Panc1 (cell line): ENCODE measurements at regions not wholly inside any gene's neighbourhood (a gene's known extent, or its start where the extent isn't known, plus 50 kb on each side); places are given as distances from the start of the nearest gene placed in this dataset.

Experiments used
- ATAC-seq: fragments of 200-7000 bp; cut with Tn5 transposase; 2 replicates; pipeline ENCODE4 v1.9.1; 2020; ENCODE audit warnings: mild to moderate bottlenecking, moderate library complexity
- BruUV-seq: library from RNA; stranded (reverse); fragments of 400-500 nt; replicated peaks from 2 replicates; lab custom pipeline; 2021; lab: Mats Ljungman, UMichigan
- CTCF ChIA-PET: fragments of 300-600 bp; sonication (Branson Sonifier 250); formaldehyde crosslinking; loops from one replicate; lab custom pipeline; 2022; ENCODE audit warnings: antibody characterized with exemption; lab: Charles Lee
- POLR2A ChIA-PET: fragments of 300-600 bp; sonication (Branson Sonifier 250); formaldehyde crosslinking; loops from one replicate; lab custom pipeline; 2022; ENCODE audit warnings: antibody characterized with exemption; lab: Charles Lee
- DNase-seq: peaks from one replicate; pipeline ENCODE4 v3.0.0-alpha.2; 2010; ENCODE audit warnings: low read depth, low spot score
- H3K27ac ChIP-seq: 2 replicates; pipeline ENCODE4 v1.5.1; 2011; ENCODE audit warnings: mild to moderate bottlenecking, low read length, inconsistent platforms
- H3K27me3 ChIP-seq: fragments of 200-500 bp; sonication (Bioruptor generic); 2 replicates; pipeline ENCODE4 v1.6.0; 2014; ENCODE audit warnings: low read length, inconsistent platforms; ENCODE audit not compliant: control insufficient read depth, insufficient read depth
- H3K36me3 ChIP-seq: fragments of 200-500 bp; sonication (Bioruptor generic); 2 replicates; pipeline ENCODE4 v1.5.1; 2014; ENCODE audit warnings: inconsistent platforms, mild to moderate bottlenecking, low read length, moderate library complexity; ENCODE audit not compliant: control insufficient read depth, insufficient read depth
- H3K4me1 ChIP-seq: 2 replicates; pipeline ENCODE4 v1.5.1; 2011; ENCODE audit warnings: inconsistent platforms, mild to moderate bottlenecking, low read length, moderate library complexity; ENCODE audit not compliant: control insufficient read depth, insufficient read depth
- H3K4me3 ChIP-seq, 2 experiments: 2 replicates each; pipeline ENCODE4 v1.5.1; 2011 to 2012; ENCODE audit warnings: low read depth in 2 of 2, low read length in 2 of 2, mild to moderate bottlenecking in 2 of 2, inconsistent platforms in 1 of 2, moderate library complexity in 1 of 2
- H3K9me3 ChIP-seq: fragments of 200-500 bp; sonication (Bioruptor generic); 2 replicates; pipeline ENCODE4 v1.5.1; 2014; ENCODE audit warnings: low read depth, mild to moderate bottlenecking, inconsistent platforms, low read length, moderate library complexity; ENCODE audit not compliant: control insufficient read depth, insufficient read depth
- POLR2AphosphoS5 ChIP-seq: IDR thresholded peaks from 2 replicates; pipeline ENCODE4 v1.6.1; 2012; ENCODE audit warnings: mild to moderate bottlenecking, low read depth, low read length, moderate library complexity
- SIN3A ChIP-seq: IDR thresholded peaks from 2 replicates; pipeline ENCODE4 v1.6.1; 2012; ENCODE audit warnings: low read depth, mild to moderate bottlenecking, low read length, moderate library complexity, borderline replicate concordance; ENCODE audit not compliant: insufficient read depth
- TCF7L2 ChIP-seq: IDR thresholded peaks from 2 replicates; pipeline ENCODE4 v1.6.1; 2011; ENCODE audit warnings: mild to moderate bottlenecking, low read depth, low read length, inconsistent platforms
- in situ Hi-C: cut with HindIII; loops from 2 replicates; pipeline ENCODE4 v1.10.0; 2016; ENCODE audit warnings: low sequenced_read_pairs, low pct_unique_long_range_greater_than_20kb
- intact Hi-C: fragments of 100-400 bp; cut with micrococcal nuclease; formaldehyde crosslinking; loops from one replicate; pipeline ENCODE4 v1.10.0; 2022; ENCODE audit not compliant: unreplicated experiment
- TF ChIP-seq, protein P1 (sequence below): fragments of 450-650 bp; IDR thresholded peaks from 2 replicates; pipeline ENCODE4 v1.5.1; 2017; ENCODE audit warnings: mild to moderate bottlenecking
- TF ChIP-seq, protein P2 (sequence below), 2 experiments: IDR thresholded peaks; 2 replicates each; pipeline ENCODE4 v1.6.1; 2011 to 2012; ENCODE audit warnings: low read depth in 2 of 2, control low read depth in 1 of 2, low read length in 1 of 2, mild to moderate bottlenecking in 1 of 2, moderate library complexity in 1 of 2; ENCODE audit not compliant: insufficient read depth in 1 of 2

DNA sequence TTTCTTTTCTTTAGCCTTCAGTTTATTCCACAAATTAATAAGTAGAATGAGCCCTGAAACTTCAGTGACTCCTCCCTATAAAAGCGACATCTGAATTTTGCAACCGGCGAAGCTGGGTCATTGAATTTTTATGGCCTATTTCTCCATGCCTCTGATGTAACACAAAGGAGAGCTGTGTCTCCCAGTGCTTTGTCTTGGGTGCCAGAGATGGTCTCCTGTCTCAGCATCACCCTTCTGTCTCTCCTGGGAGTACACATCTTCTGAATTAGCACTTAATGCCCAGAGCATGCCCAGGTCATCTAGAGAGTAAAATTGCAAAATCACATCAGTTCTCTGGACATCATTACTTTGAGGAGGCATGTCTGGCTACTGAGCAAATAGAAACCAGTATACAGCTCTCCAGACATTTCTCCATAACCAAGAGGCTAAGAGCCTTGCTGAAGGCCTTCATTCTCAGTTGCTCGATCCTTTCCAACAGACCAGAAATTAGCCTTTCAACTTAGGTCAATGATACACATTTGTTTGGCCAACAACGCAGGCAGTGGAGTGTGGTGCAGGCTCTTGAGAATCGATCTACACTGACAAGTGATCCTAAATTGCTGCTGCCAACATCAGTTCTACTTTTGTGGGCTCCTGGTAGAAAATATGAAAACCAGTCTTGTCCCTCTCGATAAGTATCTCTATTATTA lies 176.0 kb upstream of the FOXQ1 start:
- POLR2A ChIA-PET = interaction anchor here (0.6 kb wide), 1 partner anchor 313 kb away, joined by 4 read pairs; no protein-coding TSS in a partner anchor
- H3K36me3 ChIP-seq = no peaks in the 10 kb centered on the region

DNA sequence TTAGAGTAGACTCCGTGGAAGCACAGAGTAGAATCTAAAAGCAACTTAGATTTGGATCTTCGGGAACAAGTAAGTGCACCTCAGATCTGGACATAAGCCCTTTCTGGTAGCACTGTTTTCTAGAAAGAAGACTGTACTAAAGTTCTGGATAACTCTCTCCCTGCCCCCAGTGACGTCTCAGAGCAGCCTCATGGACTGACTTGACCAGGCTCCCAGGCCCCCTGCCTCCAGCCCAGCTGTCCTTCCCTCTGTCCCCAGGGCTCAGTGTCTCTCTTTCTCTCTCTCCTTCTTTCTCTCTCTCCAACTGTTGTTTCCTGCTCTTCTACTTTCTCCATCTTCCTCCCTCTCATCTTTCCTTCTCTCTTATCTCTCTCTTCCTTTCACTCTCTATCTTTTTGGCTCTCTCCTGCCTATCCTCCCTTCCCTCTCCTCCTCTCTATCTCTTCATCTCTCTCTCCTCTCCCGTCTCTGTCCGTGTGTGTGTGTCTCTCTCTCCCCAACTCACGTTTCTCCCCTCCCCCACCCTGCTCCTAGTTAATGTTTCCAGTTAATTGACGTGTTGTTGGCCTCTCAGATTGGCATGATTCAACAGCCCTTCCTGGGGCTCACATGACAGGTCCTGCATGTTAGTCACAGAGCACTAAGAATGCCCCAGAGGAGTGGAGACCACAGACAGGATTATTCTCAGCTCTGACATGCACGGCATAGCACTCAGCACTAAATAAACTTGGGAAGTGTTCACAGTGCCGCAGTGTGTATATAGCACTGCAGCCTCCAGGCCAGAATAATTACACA lies 180.4 kb upstream of the FOXQ1 start:
- Histone ChIP-seq H3K36me3 (no peaks in the 10 kb centered on the region), H3K27me3 (no peaks in the 10 kb centered on the region), H3K4me3 (no peak overlapping the region), H3K4me1 (no peaks in the 10 kb centered on the region), H3K27ac (no peak overlapping the region), H3K9me3 (no peaks in the 10 kb centered on the region)
- POLR2A ChIA-PET = no interaction called here
- DNase-seq (no peak), ATAC-seq (no peak)
- intact Hi-C loops = no loop called here
- CTCF ChIA-PET = no interaction called here
- TF ChIP-seq, protein P1, sequence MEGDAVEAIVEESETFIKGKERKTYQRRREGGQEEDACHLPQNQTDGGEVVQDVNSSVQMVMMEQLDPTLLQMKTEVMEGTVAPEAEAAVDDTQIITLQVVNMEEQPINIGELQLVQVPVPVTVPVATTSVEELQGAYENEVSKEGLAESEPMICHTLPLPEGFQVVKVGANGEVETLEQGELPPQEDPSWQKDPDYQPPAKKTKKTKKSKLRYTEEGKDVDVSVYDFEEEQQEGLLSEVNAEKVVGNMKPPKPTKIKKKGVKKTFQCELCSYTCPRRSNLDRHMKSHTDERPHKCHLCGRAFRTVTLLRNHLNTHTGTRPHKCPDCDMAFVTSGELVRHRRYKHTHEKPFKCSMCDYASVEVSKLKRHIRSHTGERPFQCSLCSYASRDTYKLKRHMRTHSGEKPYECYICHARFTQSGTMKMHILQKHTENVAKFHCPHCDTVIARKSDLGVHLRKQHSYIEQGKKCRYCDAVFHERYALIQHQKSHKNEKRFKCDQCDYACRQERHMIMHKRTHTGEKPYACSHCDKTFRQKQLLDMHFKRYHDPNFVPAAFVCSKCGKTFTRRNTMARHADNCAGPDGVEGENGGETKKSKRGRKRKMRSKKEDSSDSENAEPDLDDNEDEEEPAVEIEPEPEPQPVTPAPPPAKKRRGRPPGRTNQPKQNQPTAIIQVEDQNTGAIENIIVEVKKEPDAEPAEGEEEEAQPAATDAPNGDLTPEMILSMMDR = no peak
- TF ChIP-seq SIN3A (no peak), POLR2AphosphoS5 (no peak), TCF7L2 (no peak)
- TF ChIP-seq, protein P2, sequence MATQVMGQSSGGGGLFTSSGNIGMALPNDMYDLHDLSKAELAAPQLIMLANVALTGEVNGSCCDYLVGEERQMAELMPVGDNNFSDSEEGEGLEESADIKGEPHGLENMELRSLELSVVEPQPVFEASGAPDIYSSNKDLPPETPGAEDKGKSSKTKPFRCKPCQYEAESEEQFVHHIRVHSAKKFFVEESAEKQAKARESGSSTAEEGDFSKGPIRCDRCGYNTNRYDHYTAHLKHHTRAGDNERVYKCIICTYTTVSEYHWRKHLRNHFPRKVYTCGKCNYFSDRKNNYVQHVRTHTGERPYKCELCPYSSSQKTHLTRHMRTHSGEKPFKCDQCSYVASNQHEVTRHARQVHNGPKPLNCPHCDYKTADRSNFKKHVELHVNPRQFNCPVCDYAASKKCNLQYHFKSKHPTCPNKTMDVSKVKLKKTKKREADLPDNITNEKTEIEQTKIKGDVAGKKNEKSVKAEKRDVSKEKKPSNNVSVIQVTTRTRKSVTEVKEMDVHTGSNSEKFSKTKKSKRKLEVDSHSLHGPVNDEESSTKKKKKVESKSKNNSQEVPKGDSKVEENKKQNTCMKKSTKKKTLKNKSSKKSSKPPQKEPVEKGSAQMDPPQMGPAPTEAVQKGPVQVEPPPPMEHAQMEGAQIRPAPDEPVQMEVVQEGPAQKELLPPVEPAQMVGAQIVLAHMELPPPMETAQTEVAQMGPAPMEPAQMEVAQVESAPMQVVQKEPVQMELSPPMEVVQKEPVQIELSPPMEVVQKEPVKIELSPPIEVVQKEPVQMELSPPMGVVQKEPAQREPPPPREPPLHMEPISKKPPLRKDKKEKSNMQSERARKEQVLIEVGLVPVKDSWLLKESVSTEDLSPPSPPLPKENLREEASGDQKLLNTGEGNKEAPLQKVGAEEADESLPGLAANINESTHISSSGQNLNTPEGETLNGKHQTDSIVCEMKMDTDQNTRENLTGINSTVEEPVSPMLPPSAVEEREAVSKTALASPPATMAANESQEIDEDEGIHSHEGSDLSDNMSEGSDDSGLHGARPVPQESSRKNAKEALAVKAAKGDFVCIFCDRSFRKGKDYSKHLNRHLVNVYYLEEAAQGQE (IDR thresholded peaks at IDR 0.05; ENCODE audit: insufficient read depth in 1 of 2, low read depth in 2 of 2, low read length in 1 of 2) = no peak
- in situ Hi-C loops = no loop called here
- no TSS peak for BruUV-seq

More for the DNA sequence above, 176.0 kb upstream of the FOXQ1 start:
- intact Hi-C loops = no loop called here
- Histone ChIP-seq H3K4me1 (no peaks in the 10 kb centered on the region), H3K4me3 (no peak overlapping the region), H3K27ac (no peak overlapping the region), H3K9me3 (no peaks in the 10 kb centered on the region), H3K27me3 (no peaks in the 10 kb centered on the region; the same call in 1 of the 2 replicates)
- TF ChIP-seq, protein P2 (IDR thresholded peaks at IDR 0.05; ENCODE audit: insufficient read depth in 1 of 2, low read depth in 2 of 2, low read length in 1 of 2) = no peak
- no peak for TF ChIP-seq TCF7L2
- TF ChIP-seq POLR2AphosphoS5 = no peak
- TF ChIP-seq, protein P1 = no peak
- TF ChIP-seq SIN3A = no peak
- DNase-seq = no peak
- CTCF ChIA-PET = no interaction called here
- no peak for ATAC-seq
- no TSS peak for BruUV-seq
- in situ Hi-C loops = no loop called here
